K562 (cell line): ENCODE measurements at regions not wholly inside any gene's neighbourhood (a gene's known extent, or its start where the extent isn't known, plus 50 kb on each side); places are given as distances from the start of the nearest gene placed in this dataset.
A peak's percentile ranks its signal among the peaks of the same experiment; 100 is the strongest.
"Not testable (repeated sequence)": the region's sequence is repeated elsewhere in the genome, so short reads cannot be mapped to it uniquely, and the experiment has no call there.

ENCODE experiments used
- ATAC-seq: fragments of 200-7000 bp; cut with Tn5 transposase; 3 replicates; pipeline ENCODE4 v1.9.1; 2020; ENCODE audit warnings: moderate library complexity
- BruUV-seq: library from RNA; stranded (reverse); fragments of 400-500 nt; replicated peaks from 2 replicates; lab custom pipeline; 2021; lab: Mats Ljungman, UMichigan
- CTCF ChIA-PET: fragments of 300-600 bp; formaldehyde crosslinking; extraction: SDS; loops from one replicate; lab custom pipeline; 2021; ENCODE audit warnings: low intra/inter-chr PET ratio; lab: Yijun Ruan, JAX
- POLR2A ChIA-PET: fragments of 300-600, 350-650 bp; sonication (Branson Sonifier 250); formaldehyde crosslinking; extraction: SDS; loops from one replicate; lab custom pipeline; 2021; ENCODE audit warnings: antibody characterized with exemption, inconsistent platforms; lab: Yijun Ruan, JAX
- DNase-seq, 4 experiments: peaks; one replicate each; pipeline versions ENCODE4 v3.0.0 to v3.0.0-alpha.2; 2011 to 2018; ENCODE audit warnings: low spot score in 3 of 4, mixed read lengths in 3 of 4; ENCODE audit errors: extremely low read depth in 1 of 4
- FAIRE-seq: peaks from 2 replicates; lab custom pipeline; 2011; peaks lifted over from hg19 to GRCh38; lab: Jason Lieb, UNC
- H2AFZ ChIP-seq: 2 replicates; pipeline ENCODE4 v1.6.0; 2011; ENCODE audit warnings: low read depth, low read length, control low read depth, inconsistent platforms
- H3K27ac ChIP-seq: fragments of 200-600 bp; 3 replicates; pipeline ENCODE4 v1.8.0; 2011; ENCODE audit warnings: low read depth, mild to moderate bottlenecking, control low read depth, inconsistent platforms, low read length, moderate library complexity, mixed read lengths; ENCODE audit errors: extremely low read depth
- H3K27me3 ChIP-seq, 2 experiments: fragments of 300-600 bp in 1 of 2; 2 replicates in 1 of 2; 3 replicates in 1 of 2; pipeline versions ENCODE4 v1.6.0 to v1.8.0; 2011; ENCODE audit warnings: inconsistent platforms in 2 of 2, low read length in 2 of 2, mild to moderate bottlenecking in 1 of 2, mixed read lengths in 1 of 2, moderate library complexity in 1 of 2; ENCODE audit not compliant: control insufficient read depth in 2 of 2, insufficient read depth in 2 of 2
- H3K36me3 ChIP-seq: fragments of 300-600 bp; 3 replicates; pipeline ENCODE4 v1.8.0; 2011; ENCODE audit warnings: mild to moderate bottlenecking, low read length, inconsistent platforms; ENCODE audit not compliant: control insufficient read depth, insufficient read depth
- H3K4me1 ChIP-seq, 2 experiments: fragments of 200-600 bp in 1 of 2; replicated peaks in 1 of 2; 2 replicates in 1 of 2; 3 replicates in 1 of 2; pipeline versions ENCODE4 v1.5.1 to v1.8.0; 2011; ENCODE audit warnings: inconsistent platforms in 2 of 2, low read length in 2 of 2, mild to moderate bottlenecking in 1 of 2, mixed read lengths in 1 of 2, moderate library complexity in 1 of 2; ENCODE audit not compliant: control insufficient read depth in 2 of 2, insufficient read depth in 2 of 2
- H3K4me2 ChIP-seq: 2 replicates; pipeline ENCODE4 v1.6.1; 2011; ENCODE audit warnings: low read length, control low read depth, inconsistent platforms, mixed read lengths; ENCODE audit not compliant: insufficient read depth
- H3K4me3 ChIP-seq: fragments of 200-600 bp; sonication (generic), shearing (Covaris generic); 2 replicates; pipeline ENCODE4 v1.5.1; 2016; ENCODE audit warnings: control low read depth, inconsistent platforms
- H3K79me2 ChIP-seq: fragments of 200-600 bp; 3 replicates; pipeline ENCODE4 v1.8.0; 2011; ENCODE audit warnings: low read length, inconsistent platforms; ENCODE audit not compliant: control insufficient read depth, insufficient read depth
- H3K9ac ChIP-seq, 2 experiments: 2 replicates each; pipeline versions ENCODE4 v1.6.0 to v1.6.1; 2011; ENCODE audit warnings: low read depth in 2 of 2, low read length in 2 of 2, control low read depth in 1 of 2, inconsistent platforms in 1 of 2, mild to moderate bottlenecking in 1 of 2, mixed read lengths in 1 of 2; ENCODE audit not compliant: insufficient read depth in 1 of 2
- H3K9me1 ChIP-seq: one replicate; pipeline ENCODE4 v1.6.0; 2011; ENCODE audit warnings: inconsistent platforms, mild to moderate bottlenecking, low read length, moderate library complexity; ENCODE audit not compliant: control insufficient read depth, insufficient read depth
- H3K9me3 ChIP-seq: replicated peaks from 2 replicates; pipeline ENCODE4 v1.5.1; 2011; ENCODE audit warnings: low read depth, low read length, inconsistent platforms; ENCODE audit not compliant: control insufficient read depth, insufficient read depth
- H4K20me1 ChIP-seq: replicated peaks from 2 replicates; pipeline ENCODE4 v1.6.1; 2011; ENCODE audit warnings: low read length, inconsistent platforms, mixed read lengths; ENCODE audit not compliant: control insufficient read depth, insufficient read depth
- ZNF507 ChIP-seq: conservative IDR thresholded peaks from 2 replicates; pipeline ENCODE4 v1.6.1; 2017; ENCODE audit warnings: missing genetic modification characterization, missing compliant biosample characterization
- WGBS: fragments of 100-300 bp; shearing (Covaris generic); methylation state at CpG from one replicate; pipeline ENCODE4 v1.1.6; 2016; ENCODE audit warnings: low coverage, mixed read lengths; ENCODE audit not compliant: insufficient coverage; ENCODE audit errors: missing lambda C conversion rate; 5-methylcytosine and 5-hydroxymethylcytosine counted together
- in situ Hi-C: fragments of 300-500 bp; cut with MboI; formaldehyde crosslinking; loops from 4 replicates; pipeline ENCODE4 v1.15.0; 2018; ENCODE audit warnings: inconsistent platforms, mixed read lengths
- intact Hi-C: fragments of 100-400 bp; cut with micrococcal nuclease; formaldehyde crosslinking; loops from 2 replicates; pipeline ENCODE4 v1.14.2; 2022

DNA sequence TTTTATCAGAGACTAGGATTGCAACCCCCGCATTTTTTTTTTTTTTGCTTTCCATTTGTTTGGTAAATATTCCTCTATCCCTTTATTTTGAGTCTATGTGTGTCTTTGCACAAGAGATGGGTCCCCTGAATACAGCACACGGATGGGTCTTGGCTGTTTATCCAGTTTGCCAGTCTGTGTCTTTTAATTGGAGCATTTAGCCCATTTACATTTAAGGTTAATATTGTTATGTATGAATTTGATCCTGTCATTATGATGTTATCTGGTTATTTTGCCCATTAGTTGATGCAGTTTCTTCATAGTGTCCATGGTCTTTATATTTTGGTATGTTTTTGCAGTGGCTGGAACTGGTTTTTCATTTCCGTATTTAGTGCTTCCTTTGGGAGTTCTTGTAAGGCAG lies 220.9 kb downstream of the UTRN start:
- FAIRE-seq, H3K79me2 ChIP-seq, H3K9ac ChIP-seq, DNase-seq, H3K4me3 ChIP-seq, intact Hi-C loops, ATAC-seq, H4K20me1 ChIP-seq: not testable (repeated sequence)
- 17% methylated on average over 3 of the region's 3 CpGs for WGBS
- peak; percentile 93 for TF ChIP-seq ZNF507 (tag)
- TF ChIP-seq, all 486 proteins: peak for 1; not testable (repeated sequence) for 485
- H3K9me3 ChIP-seq, BruUV-seq, H3K27me3 ChIP-seq, in situ Hi-C loops, H3K9me1 ChIP-seq, H3K4me2 ChIP-seq, H3K27ac ChIP-seq, H2AFZ ChIP-seq, H3K4me1 ChIP-seq, H3K36me3 ChIP-seq, POLR2A ChIA-PET: not testable (repeated sequence)
- CTCF ChIA-PET = interaction anchor here (0.6 kb wide), 1 partner anchor 119 kb away, joined by 3 read pairs; no protein-coding TSS in a partner anchor

DNA sequence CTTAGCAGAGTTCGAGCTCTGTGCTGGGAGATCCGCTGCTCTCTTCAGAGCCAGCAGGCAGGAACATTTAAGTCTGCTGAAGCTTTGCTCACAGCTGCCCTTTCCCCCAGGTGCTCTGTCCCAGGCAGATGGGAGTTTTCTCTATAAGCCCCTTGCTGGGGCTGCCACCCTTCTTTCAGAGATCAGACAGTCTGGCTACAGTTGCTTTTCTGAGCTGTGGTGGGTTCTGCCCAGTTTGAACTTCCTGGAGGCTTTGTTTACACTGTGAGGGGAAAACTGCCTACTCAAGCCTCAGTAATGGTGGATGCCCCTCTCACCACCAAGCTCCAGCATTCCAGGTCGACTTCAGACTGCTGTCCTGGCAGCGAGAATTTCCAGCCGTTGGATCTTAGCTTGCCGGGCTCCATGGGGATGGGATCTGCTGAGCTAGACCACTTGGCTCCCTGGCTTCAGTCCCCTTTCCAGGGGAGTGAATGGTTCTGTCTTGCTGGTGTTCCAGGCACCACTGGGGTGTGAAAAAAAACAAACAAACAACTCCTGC lies 222.7 kb downstream of the UTRN start:
- H3K4me3 ChIP-seq, BruUV-seq, H3K9me3 ChIP-seq, H4K20me1 ChIP-seq, ATAC-seq, H3K79me2 ChIP-seq, intact Hi-C loops, FAIRE-seq, H3K36me3 ChIP-seq, CTCF ChIA-PET, H3K4me1 ChIP-seq, H3K9me1 ChIP-seq, in situ Hi-C loops, H3K9ac ChIP-seq, H3K27me3 ChIP-seq, H3K4me2 ChIP-seq, H2AFZ ChIP-seq, DNase-seq, H3K27ac ChIP-seq: not testable (repeated sequence)
- 32% methylated on average over 6 of the region's 6 CpGs for WGBS
- POLR2A ChIA-PET = interaction anchor here (0.6 to 1.1 kb wide), 3 partner anchors 17 to 388 kb away, joined by 3 to 4 read pairs (median 4); no protein-coding TSS in a partner anchor
